GM18868 (cell line): ENCODE measurements at regions not wholly inside any gene's neighbourhood (a gene's known extent, or its start where the extent isn't known, plus 50 kb on each side); places are given as distances from the start of the nearest gene placed in this dataset.
A peak's percentile ranks its signal among the peaks of the same experiment; 100 is the strongest.
"Not testable (repeated sequence)": the region's sequence is repeated elsewhere in the genome, so short reads cannot be mapped to it uniquely, and the experiment has no call there.

ENCODE experiments used
- ATAC-seq: cut with Tn5 transposase; IDR thresholded peaks from one replicate; pipeline ENCODE4 v1.9.1; 2021; ENCODE audit warnings: mild to moderate bottlenecking, moderate library complexity; ENCODE audit not compliant: unreplicated experiment

GRCh38 chr13:60214213-60215055 is 50.7 kb upstream of the DIAPH3 start:
- ATAC-seq = no peak

DNA sequence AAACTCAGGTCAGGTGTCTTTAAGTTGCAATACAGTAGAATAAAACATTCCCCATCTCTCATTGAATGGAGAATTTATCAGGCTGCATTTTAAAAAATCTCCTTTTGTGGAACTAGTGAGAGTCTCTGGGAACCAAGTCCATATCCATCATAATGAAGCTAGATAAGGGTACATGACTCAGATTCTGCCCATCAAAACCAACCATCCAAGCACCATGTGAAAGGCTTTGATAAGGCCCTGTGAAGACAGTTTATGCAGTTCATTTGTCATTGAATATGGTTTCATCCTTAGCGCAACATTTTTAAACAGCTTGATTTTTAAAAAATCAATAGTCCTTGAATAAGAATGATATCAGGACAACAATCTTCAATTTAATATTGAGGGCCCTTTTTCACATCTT is 56.3 kb upstream of the DIAPH3 start:
- no peak for ATAC-seq

- no peak for ATAC-seq
Measured at GRCh38 chr13:60221581-60221980, 57.9 kb upstream of the DIAPH3 start.

GRCh38 chr13:60226507-60226906 is 62.8 kb upstream of the DIAPH3 start:
- ATAC-seq = no peak

DNA sequence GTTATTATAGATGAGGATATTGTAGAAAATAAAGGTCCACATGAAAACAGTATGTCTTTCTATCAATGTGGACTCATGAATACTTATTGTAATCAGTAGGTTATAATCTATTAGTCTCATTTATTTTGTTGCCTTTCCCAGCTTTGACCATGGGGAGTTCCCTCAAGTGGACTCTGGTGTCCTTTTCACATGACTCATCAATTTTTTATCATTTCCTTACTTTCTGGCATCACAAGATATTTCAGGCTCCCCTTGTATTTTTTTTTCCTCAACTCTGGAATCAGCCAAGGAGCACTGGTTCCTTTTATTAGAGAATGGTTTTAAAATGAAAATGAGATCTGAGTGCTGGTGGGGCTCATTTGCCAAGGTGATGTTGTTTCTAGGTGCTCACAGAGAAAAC is 63.4 kb upstream of the DIAPH3 start:
- ATAC-seq = no peak

DNA sequence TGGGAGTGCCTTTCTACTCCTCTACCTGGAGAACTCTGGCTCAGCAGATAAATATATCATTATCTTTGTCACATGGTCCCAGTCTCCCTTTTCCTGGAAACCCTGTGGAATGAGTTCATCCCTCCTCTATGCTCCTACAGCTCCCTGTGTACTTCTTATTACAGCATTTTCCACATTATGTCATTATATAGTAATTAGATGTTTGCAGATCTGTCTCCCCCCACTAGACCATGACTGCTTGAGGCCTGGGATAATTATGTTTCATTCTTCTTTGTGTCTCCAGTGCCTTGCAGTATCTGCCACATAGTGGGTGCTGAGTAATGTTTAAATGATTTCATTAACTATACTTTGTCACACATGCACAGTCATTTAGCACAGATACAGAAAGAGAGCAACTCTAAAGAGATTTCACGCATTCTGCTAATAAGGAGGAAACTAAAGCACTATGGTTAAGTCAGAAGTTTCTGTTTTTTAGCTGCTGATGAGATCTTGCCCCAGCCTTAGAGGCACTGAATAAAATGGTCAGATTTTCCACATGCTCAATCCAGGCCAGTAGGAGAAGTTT is 66.1 kb upstream of the DIAPH3 start:
- peak; percentile 47 for ATAC-seq

GRCh38 chr13:60230593-60230992 is 66.9 kb upstream of the DIAPH3 start:
- peak; percentile 75 for ATAC-seq

- no peak for ATAC-seq
Measured at GRCh38 chr13:60242043-60242595, 78.4 kb upstream of the DIAPH3 start.

DNA sequence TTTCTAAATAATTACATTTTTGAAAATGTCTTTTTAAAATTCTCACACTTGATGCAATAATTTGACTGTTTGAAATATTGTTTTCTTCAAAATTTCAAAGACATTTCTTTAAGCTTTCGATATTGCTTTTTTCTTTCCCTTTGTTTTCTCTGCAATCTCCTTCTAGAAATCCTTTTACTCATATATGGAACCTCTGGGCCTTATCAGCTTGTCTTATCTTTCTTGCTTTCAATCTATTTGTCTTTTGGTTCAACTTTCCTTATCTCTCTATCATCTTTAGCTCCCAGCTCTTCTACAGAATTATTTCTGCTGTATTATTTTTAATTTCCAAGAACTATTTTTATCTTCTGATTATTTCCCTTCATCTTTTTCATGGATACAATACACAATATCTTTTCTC is 80.7 kb upstream of the DIAPH3 start:
- no peak for ATAC-seq

GRCh38 chr13:60251419-60251818 is 87.7 kb upstream of the DIAPH3 start:
- ATAC-seq = not testable (repeated sequence)

DNA sequence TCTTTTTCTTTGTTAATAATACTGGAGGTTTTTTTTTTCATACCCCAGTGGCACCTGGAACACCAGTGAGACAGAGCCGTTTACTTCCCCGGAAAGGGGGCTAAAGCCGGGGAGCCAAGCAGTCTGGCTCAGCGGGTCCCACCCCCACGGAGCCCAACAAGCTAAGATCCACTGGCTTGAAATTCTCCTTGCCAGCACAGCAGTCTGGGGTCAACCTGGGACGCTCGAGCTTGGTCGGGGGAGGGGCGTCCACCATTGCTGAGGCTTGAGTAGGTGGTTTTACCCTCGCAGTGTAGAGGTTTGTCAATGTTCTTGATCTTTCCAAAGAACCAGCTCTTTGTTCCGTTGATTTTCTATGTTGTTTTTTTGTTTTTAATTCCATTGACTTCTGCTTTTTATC is 94.6 kb upstream of the DIAPH3 start:
- no peak for ATAC-seq

DNA sequence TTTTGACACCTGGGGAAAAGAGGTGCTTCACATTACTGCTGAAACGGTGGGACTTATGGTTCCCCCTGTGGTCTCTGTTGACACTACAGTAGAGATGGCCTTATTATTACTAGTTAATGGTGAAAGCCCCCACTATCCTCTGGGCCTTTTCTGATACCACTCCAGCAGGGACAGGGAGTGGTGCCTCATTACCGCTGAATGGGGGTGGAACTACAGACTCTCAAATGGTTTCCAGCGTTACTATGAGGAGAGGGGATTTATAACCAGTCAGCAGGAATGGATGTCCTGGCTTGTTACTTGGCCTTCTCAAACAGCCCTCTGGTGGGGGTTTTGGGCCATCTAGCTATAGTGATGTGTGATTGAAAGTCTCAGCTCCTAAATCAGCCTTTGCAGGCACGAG is 96.7 kb upstream of the DIAPH3 start:
- no peak for ATAC-seq

GRCh38 chr13:60261432-60262351 is 98.0 kb upstream of the DIAPH3 start:
- no peak for ATAC-seq

DNA sequence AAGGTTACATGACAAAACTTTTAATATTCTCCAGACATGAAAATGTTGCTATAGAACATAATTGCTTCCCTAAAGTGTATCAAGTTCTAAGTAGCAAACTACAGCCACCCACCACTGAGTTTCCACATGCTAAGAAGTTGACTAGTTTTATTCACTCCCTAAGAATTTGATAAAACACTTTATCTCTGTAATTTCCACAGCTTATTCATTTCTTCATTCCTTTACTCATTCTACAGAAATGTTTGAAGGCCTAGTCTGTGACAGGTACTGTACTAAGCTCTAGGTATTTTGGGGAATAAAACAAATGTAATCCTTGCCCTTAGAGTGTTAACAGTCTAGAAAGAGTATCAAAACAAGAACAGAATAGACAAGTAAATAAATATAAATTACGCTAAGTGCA is 101.8 kb upstream of the DIAPH3 start:
- no peak for ATAC-seq

GRCh38 chr13:60267498-60268202 is 103.9 kb upstream of the DIAPH3 start:
- peak; percentile 91 for ATAC-seq

DNA sequence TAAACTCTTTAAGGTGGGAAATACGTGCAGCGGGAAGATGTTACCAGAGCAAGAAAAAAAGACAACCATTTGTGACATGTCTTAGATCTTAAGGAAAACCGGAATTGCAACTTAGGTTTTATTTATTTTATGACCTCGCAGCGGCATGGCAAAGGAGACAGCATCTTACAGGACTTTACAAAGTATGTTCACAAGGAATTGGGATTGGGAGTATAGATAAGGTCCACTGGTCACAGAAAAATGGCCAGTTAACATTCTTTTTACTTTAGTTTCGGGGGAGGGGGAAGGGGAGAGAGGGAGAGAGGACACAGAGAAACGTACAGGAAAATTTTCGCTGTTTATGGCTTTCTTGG is 104.5 kb upstream of the DIAPH3 start:
- no peak for ATAC-seq

- no peak for ATAC-seq
Measured at GRCh38 chr13:60273971-60274527, 110.3 kb upstream of the DIAPH3 start.

GRCh38 chr13:60274655-60275054 is 110.9 kb upstream of the DIAPH3 start:
- no peak for ATAC-seq

- ATAC-seq = no peak
Measured at GRCh38 chr13:60275208-60275607, 111.5 kb upstream of the DIAPH3 start.

- not testable (repeated sequence) for ATAC-seq
Measured at GRCh38 chr13:60280524-60280923, 116.5 kb upstream of the TDRD3 start.
